NCI-H2081 (cell line): ENCODE measurements at regions not wholly inside any gene's neighbourhood (a gene's known extent, or its start where the extent isn't known, plus 50 kb on each side); places are given as distances from the start of the nearest gene placed in this dataset.
"Not testable (repeated sequence)": the region's sequence is repeated elsewhere in the genome, so short reads cannot be mapped to it uniquely, and the experiment has no call there.

ENCODE experiments used
- DNase-seq, 2 experiments: peaks; one replicate each; lab custom pipeline; 2025; lab: John Stamatoyannopoulos, UW

DNA sequence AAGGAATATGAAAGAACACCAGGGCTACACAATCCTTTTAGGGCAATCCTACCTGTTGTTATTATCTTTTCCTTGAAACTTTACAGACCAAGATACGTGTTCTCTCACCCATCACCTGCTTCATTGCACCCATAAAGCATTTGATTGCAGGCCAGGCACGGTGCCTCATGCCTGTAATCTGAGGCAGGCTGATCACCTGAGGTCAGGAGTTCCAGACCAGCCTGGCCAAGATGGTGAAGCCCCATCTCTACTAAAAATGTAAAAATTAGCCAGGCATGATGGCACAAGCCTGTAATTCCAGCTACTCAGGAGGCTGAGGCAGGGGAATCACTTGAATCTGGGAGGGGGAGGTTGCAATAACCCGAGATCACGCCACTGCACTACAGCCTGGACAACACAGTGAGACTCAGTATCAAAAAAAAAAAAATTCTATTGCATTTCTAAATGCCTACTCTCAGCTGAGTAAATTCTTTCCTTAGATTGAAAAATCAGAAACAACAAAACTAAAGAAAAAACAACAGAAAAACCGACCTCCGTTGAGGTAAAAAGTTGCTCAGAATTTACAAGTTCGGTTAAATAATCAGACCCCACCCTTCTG, 183.7 kb upstream of the TMEM132C start:
- DNase-seq, result no peak

DNA sequence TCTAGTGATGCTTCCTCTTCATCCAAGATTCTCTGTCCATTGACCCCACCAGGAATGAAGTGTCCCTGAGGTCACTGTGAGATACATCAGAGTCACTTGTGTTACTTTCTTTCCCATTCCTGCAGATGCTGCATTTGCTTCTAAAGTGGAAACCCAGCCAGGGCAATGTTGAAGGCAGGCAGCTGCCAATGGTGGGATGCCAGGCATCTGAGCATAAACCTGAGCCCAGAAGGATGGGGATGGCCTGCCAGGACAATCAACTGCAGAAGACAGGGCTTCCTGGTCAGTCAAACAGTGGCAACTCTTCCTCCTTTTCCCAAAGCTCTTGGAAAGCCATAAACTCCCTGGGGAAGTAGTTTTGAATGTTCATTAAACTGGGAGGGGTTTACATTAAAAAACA, 178.0 kb upstream of the TMEM132C start:
- no peak for DNase-seq

DNA sequence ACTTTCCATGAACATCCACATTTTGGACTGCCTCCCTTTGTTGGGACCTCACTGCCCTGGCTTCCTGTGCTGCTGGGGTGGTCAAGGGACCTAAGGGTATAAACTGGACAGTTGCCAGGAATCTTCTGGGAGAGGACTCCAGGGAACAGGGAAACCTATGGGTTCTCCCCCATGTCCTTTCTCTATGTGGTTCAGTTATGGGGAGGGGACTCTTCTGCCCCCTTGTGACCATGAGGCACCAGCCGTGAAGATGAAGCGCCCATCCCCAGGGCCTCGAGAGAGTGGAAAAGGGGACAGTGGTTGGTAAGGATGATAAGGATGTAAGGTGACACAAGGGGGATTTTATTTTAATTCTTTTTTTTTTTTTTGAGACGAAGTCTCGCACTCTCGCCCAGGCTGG, 177.0 kb upstream of the TMEM132C start:
- no peak for DNase-seq

DNA sequence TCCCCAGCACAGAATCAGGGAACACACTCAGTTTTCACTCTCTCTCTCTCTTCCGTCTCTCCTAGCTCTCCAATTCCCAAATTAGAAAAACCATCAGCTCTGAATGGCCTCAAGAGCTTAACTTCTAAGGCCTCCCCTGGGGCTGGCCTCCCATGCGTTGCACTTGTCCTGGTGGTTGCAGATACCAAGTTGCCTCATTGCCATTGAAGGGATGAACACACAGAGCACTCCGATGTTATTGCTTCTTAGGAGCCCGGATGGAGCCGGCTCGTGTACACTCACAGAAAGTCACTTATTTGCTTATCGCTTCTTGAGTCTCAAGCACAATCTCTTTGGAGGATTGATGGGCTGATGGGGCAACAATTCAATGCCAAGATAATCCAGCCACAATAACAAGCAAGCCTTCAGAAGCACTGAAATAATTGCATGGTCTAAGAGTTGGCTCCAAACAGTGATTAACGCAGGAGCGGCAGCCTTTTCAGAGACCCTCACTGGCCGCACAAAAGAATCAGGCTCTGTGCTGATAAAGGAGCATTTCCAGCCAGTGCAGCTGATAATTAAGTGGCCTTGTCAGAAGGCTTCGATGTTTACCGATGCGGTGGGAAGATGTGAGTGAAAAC, 175.8 kb upstream of the TMEM132C start:
- no peak for DNase-seq

DNA sequence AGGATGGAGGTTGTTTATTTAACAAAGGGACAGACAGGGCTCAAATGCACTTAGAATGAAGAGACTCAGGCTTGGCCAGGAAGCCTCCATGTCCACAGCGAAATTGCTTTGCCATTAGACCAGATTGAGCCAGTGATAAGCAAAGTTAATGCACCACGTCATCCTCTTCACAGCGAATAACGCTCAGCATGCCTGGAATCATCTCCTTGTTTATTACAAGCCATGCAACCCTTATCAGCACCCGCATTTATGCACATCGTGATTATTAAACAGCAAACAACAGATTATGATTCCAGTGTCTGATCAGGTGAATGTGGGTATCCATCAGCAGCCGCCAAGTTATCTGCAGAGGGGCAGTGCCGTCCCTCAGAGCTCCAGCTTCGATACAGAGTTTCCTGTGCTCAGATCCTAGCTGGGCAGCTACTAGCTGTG, 175.0 kb upstream of the TMEM132C start:
- DNase-seq, result no peak

DNA sequence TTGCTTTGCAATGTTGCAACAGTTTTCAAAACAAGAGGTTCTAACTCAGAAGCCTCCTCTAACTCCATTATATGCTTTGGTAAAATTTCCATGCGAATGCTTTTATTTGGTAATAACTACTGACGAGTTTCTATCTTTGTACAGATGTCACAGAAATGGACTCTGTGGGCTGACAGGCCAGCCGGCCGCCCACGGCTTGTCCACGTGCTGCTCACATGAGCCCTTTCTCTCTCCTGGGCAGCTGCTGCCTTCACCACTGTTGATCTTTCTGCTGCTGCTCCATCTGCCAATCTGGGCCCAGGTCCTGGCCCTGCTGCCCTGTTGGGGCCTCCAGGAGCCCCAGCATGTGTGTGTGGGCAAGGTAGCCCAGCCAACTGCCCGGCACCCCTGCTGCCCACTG, 168.2 kb upstream of the TMEM132C start:
- no peak for DNase-seq

DNA sequence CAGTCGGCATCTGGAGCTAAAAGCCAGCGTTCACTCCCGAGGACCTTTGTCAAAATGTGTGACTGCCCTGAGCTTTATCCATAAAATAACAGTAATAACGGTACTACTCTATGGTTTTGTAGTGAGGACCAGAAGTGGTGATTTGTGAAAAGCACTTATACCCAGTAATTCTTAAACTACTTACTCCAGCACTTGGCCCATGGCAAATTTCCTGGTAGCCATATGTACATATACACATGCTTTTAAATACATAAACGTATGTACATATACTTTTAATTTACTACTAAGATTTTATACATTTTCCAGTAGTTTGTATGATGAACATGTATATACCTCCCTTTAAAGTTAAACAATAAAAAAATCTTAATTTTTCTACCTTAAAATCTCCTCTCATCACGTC, 163.8 kb upstream of the TMEM132C start:
- no peak for DNase-seq

DNA sequence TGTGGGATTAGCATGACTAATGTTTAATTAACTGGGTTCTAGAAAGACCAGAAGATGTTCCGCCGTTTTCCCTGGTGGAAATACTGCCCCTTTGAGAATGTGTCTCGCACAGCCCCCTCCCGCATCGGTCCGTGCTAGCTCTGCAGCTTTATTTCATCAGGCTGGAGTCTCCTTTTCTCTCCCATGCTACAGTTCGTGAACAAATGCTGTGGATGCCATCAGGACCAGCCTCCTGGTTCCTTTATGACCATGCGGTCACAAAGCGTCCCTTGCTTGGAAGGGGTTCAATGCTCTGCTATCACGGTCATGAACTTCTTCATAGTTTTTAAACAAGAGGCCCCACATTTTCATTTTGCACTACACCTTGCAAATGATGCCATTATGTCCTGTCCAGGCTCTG, 157.7 kb upstream of the TMEM132C start:
- no peak for DNase-seq

DNA sequence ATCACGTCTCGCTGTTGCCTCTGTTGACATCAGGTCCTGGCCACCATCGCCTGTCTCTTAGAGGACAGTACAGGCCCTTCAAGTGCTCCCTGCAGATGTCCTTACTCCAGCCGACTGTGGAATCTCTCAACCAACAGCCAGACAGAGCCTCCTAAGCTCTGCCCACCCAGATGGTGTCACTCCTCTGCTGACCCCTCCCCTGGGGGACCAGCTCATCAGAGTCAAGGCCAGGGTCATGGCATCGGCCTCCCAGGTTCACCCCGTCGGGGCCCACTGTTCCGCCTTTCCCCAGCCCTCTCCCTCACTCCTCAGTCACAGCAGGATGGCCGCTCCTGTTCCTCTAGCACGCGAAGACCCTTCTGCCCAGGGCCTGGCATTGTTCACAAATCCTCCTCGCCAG, 157.3 kb upstream of the TMEM132C start:
- DNase-seq, result no peak

DNA sequence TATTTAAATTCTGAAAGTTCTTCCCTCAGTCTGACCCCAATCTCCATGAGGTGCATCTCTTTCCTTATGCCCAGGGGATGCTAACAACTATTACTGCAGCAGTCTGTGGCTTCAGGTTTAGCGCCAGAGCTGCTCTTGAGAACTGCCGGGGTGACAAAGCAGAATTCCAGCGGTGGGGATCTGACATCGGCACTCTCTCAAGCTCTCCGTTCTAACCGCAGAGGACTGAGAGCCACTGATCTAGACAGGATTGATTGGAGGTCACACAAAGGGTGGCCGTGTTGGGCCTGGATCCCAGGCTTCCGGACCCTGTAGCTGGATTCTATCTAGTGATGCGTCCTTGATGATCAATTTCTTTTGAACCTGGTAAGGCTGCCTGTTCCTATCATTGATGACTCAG, 155.6 kb upstream of the TMEM132C start:
- no peak for DNase-seq

DNA sequence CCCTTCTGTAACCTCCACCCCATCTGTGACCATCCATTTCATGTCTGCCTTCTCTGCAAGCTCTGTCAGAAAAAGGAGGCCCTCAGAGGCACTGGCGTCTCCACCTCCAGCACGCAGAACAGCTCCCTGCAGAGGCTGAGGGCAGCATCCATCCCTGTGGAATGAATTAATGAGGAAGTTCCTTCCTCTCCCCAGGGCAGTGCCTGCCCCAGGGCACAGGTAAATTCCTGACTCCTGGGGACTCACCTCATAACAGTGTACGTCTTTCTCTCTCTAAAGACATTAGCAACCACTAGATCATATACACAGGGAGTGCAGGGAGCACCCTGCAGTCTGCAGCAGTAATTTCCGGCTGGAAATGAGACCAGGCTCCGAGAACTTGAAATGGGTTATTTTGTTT, 155.0 kb upstream of the TMEM132C start:
- DNase-seq, result no peak

DNA sequence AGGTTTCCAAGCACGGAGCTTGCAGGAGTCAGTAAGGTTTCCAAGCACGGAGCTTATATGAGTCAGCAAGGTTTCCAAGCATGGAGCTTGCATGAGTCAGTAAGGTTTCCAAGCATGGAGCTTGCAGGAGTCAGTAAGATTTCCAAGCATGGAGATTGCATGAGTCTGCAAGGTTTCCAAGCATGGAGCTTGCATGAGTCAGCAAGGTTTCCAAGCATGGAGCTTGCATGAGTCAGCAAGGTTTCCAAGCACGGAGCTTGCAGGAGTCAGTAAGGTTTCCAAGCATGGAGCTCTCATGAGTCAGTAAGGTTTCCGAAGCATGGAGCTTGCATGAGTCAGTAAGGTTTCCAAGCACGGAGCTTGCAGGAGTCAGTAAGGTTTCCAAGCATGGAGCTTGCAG, 153.7 kb upstream of the TMEM132C start:
- not testable (repeated sequence) for DNase-seq

DNA sequence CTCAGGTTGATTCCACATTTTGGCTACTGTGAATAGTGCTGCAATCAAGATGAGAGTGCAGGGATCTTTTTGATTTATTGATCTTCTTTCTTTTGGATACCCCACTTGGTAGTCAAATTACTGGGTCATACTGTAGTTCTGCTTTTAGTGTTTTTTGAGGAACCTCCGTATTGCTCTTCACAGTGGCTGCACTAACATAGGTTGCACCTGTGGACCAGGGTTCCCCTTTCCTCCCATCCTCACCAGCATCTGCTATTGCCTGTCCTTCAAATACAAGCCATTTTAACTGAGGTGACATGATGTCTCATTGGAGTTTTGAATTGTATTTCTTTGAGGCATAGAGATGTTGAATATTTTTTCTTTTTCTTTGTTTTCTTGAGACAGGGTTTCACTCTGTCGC, 152.5 kb upstream of the TMEM132C start:
- no peak for DNase-seq

DNA sequence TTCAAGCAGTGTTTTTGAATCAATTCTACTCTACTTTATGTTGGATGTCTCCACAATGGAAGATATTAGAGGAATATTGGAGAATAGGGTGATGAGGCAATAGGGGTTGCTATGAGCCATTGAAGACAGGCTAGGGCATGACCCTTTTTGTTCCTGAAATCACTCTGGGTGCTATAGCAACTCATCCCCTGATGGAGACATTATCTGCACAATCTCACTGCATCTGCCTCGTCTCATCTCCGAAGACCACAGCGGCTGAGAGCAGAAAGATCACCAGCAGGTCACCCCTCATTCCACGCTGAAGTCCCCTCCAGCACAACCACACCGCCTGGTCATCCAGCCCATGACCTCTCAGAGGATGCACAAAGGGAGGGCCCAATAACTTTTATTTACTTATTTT, 150.4 kb upstream of the TMEM132C start:
- DNase-seq, result no peak

DNA sequence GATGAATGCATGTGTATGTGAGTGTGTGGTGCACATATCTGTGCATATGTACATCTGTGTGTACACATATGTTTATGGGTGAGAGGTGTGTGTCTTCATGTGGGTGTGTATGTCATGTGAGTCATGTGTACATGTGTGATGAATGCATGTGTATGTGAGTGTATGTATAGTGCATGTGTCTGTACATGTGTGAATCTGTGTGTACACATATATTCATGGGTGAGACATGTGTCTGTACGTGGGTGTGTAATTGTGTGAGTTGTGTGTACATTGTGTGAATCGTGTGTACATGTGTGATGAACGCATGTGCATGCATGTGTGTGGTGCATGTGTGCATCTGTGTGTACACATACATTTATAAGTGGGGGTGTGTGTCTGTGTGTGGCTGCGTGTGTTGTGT, 146.9 kb upstream of the TMEM132C start:
- no peak for DNase-seq

DNA sequence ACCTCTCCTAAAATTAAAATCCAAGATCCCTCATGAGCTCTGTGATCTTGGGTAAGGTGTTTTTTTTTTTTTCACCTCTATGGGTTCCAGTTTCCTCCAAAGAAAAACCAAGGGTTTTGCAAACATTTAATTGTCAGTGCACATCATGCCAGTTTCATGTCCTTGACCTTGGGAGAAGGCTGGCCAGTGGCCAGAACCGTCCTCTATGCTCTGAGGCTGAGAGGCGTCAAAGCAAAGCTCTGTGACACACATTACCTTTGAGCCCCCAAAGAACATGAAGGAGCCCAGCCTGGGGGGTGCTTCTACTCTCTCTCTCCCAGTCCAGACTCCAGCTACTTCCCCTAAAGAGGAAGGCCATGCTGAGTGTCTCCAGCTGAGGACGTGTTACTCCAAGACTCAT, 145.5 kb upstream of the TMEM132C start:
- no peak for DNase-seq

DNA sequence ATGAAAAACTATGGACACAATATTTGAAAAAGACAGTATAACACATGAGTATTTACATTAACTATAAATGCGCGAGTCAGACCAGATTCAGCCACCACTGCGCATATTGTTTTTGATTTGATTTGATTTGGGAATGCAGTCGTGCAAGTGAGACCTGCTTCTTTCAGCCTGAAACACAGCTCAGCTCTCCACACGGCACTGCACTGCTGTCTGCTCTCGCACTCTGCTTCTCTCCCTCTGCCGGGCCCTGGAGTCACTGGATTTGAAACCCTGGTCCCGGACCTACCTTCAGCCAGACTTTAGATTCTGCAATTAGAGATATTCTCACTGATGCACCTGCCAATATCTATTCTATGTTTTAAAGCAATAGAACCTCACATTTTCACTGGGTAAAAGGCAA, 143.9 kb upstream of the TMEM132C start:
- DNase-seq, result no peak

DNA sequence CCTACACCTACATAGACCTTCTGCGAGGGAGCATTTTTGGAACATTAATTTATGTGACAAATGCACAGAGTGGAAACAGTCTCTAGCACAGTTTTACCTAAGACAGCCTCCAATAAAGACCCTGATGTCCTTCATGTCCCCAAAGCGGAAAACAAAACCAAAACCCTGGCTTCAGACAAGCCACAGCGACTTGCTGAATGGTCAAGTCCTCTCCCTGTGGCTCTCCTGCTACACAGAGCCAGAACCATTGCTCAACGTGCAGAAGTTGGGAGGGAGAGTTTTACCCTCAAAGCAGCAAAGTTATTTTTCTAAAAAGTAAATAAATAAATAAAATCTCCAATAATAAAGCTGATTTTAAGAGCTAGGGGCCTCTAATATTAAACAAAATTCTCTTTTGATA, 135.0 kb upstream of the TMEM132C start:
- DNase-seq, result no peak

DNA sequence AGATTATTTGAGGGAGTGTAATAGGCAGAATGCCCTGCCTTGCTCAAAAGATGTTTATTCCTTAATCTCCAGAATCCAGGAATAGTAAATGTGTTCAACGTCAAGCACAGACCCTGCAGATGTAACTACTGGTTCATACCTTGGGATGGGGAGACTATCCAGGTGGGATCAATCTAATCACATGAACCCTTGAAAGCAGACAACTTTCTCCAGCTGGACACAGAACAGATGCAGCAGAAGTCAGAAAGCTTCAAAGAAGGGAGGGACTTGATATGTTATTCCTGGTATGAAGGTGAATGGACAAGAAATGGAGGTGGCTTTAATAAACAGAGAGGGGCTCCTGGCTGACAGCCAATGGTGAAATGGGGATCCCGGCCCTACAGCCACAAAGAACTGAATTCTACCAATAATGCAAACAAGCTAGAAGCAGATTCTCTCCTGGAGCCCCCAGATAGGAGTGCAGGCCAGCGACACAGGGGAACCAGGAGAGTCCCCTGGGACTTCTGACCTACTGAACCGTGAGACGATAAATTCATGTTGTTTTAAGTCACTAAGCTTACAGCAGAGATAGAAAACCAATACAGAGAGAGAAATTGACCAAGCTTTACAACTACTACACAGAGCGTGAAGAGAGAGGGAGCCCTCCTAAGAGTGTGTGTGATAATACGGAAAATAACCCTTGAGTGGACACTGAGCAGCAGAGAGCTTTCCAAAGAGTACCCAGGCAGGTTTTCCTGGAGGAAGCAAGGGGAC, 133.5 kb upstream of the TMEM132C start:
- DNase-seq, result no peak

DNA sequence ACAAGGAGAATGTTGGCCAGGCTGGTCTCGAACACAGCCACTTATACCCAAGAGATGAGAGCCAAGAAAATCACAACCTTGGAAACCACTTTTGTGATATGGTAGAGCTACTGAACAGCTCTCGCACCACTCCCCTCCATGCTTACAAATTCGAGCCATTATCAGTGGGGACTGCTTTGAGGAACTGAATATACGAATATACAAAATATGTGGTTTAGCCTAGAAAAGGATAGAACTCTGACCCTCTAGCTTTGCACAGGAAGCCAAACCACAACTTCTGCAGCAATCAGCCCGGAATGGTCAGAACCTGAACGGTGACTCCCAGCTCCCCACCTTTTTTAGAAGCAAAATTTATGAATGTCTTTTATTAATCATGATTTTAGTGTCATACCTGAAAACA, 129.8 kb upstream of the TMEM132C start:
- no peak for DNase-seq

DNA sequence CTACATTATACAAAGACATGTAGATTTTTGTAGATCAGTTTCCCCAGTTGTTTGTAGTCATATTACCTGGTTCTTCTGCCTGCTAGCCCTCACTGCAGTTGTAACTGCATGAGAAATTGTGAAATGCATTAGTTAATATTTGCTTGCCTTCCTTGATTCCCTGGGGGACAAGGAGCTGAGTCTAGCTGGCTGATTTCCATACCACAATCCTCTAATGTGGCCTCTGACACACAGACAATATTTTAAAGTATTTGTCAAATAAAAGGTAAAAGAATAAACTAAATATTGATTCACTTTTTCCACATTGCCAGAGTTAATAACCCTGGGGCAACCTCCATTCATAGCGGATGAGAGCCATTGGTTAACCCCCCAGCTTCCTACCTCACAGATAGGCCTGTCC, 128.8 kb upstream of the TMEM132C start:
- DNase-seq, result no peak

DNA sequence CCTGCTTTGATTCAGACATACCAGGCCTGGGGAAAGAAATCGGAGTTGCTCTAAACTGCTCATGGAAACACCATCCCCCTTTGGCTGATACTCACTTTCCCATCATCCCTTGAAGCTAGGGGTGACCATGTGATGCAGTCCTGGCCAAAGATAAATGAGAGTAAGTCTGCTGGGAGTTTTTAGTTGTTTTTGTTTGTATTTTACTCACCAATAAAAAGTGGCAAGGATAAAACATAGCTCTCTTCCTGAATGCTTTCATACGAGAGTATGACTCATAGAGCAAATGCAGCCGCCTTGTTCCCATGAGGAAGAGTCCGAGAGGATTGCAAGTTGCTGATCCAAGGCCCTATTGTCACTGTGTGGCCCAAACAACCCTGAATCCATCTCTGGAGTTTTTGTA, 126.4 kb upstream of the TMEM132C start:
- DNase-seq, result no peak

DNA sequence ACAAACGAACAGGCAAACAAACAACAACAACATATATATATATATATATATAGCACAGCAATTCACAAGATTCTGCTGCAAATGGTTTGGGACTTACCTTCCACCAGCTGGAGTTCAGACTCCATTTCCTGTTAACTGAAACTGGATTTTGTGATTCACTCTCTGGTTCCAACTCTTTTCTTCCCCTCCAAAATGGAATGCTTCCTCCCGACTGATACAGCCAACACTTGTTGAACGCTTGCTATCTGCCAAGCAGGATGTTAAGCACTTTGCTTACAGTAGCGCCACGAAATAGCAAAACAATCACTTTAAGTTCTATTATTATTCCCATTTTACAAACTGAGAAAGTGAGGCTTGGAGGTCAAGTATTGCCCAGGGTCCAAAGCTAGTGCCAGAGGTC, 116.0 kb upstream of the TMEM132C start:
- DNase-seq, result no peak

DNA sequence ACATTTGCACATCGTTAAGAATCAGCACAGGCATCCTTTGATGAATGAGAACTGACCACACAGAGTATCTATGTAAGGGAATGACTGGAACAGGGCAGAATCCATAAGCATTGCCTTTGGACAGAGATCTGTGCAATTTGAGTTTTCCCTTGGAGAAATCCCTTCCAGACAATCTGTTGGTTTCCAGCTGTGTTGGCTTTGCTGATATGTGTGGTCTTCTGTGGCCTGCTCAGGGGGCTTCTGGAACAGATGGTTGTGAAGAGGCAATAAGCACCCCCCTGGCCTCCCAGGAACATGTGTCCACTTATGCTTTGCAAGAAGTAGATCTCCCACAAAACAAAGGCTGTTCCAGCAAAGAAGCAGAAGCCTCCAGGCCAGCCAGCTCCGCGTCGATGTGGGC, 111.4 kb upstream of the TMEM132C start:
- no peak for DNase-seq
